ENCODE measurements at regions not wholly inside any gene's neighbourhood (a gene's known extent, or its start where the extent isn't known, plus 50 kb on each side); places are given as distances from the start of the nearest gene placed in this dataset.

DNA sequence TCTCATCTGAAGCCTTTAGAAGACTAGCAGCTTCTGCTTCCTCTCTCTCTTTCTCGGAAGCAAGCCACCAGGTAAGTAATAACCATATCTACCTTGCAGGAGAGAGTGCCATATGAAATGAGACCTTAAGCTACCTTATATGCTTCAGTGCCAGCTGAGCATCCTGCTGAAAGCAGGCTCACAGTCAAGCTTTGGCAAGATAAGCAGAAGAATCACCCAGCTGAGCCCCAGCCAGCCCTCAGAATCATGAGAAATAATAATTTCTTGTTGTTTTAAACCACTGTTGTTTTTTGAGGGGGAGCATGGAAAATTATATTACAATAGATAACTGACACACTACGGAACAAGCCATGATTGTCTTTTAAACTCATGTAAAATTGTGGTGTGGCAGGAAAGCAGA, 514.4 kb downstream of the MBD2 start:
- TF ChIP-seq POLR2A (IDR thresholded peaks at IDR 0.05): no peak
- TF ChIP-seq POLR2AphosphoS5 (IDR thresholded peaks at IDR 0.05): no peak
- TF ChIP-seq, protein P1, sequence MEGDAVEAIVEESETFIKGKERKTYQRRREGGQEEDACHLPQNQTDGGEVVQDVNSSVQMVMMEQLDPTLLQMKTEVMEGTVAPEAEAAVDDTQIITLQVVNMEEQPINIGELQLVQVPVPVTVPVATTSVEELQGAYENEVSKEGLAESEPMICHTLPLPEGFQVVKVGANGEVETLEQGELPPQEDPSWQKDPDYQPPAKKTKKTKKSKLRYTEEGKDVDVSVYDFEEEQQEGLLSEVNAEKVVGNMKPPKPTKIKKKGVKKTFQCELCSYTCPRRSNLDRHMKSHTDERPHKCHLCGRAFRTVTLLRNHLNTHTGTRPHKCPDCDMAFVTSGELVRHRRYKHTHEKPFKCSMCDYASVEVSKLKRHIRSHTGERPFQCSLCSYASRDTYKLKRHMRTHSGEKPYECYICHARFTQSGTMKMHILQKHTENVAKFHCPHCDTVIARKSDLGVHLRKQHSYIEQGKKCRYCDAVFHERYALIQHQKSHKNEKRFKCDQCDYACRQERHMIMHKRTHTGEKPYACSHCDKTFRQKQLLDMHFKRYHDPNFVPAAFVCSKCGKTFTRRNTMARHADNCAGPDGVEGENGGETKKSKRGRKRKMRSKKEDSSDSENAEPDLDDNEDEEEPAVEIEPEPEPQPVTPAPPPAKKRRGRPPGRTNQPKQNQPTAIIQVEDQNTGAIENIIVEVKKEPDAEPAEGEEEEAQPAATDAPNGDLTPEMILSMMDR (IDR thresholded peaks at IDR 0.05): no peak
